Endothelial cell of umbilical vein (primary cell): ENCODE measurements at regions not wholly inside any gene's neighbourhood (a gene's known extent, or its start where the extent isn't known, plus 50 kb on each side); places are given as distances from the start of the nearest gene placed in this dataset.
A peak's percentile ranks its signal among the peaks of the same experiment; 100 is the strongest.

ENCODE experiments used
- BruUV-seq: library from RNA; stranded (reverse); fragments of 400-500 nt; replicated peaks from 2 replicates; lab custom pipeline; 2021; lab: Mats Ljungman, UMichigan
- CTCF ChIA-PET: fragments of 300-600, 350-600 bp; sonication (Branson Sonifier 250); formaldehyde crosslinking; loops from one replicate; lab custom pipeline; 2021; ENCODE audit warnings: antibody characterized with exemption, inconsistent platforms; lab: Charles Lee
- POLR2A ChIA-PET: fragments of 300-600, 350-600 bp; sonication (Branson Sonifier 250); formaldehyde crosslinking; loops from one replicate; lab custom pipeline; 2021; ENCODE audit warnings: antibody characterized with exemption, inconsistent platforms; lab: Charles Lee
- DNase-seq: peaks from one replicate; pipeline ENCODE4 v3.0.0-alpha.2; 2011; ENCODE audit warnings: low read depth, low spot score
- FAIRE-seq: peaks from 2 replicates; lab custom pipeline; 2011; peaks lifted over from hg19 to GRCh38; lab: Jason Lieb, UNC
- H2AFZ ChIP-seq: 2 replicates; pipeline ENCODE4 v1.6.0; 2012; ENCODE audit warnings: low read depth, low read length, control low read depth, inconsistent platforms
- H3K27ac ChIP-seq: 2 replicates; pipeline ENCODE4 v1.5.1; 2011; ENCODE audit warnings: low read depth, mild to moderate bottlenecking, control low read depth, low read length, moderate library complexity; ENCODE audit not compliant: insufficient read depth
- H3K27me3 ChIP-seq, 2 experiments: 2 replicates each; pipeline versions ENCODE4 v1.6.0 to v1.6.1; 2011; ENCODE audit warnings: low read length in 2 of 2, mixed read lengths in 1 of 2; ENCODE audit not compliant: control insufficient read depth in 2 of 2, insufficient read depth in 2 of 2
- H3K36me3 ChIP-seq, 2 experiments: 2 replicates in 1 of 2; 3 replicates in 1 of 2; pipeline ENCODE4 v1.5.1; 2011; ENCODE audit warnings: low read length in 2 of 2, mild to moderate bottlenecking in 1 of 2, moderate library complexity in 1 of 2; ENCODE audit not compliant: control insufficient read depth in 2 of 2, insufficient read depth in 2 of 2; ENCODE audit errors: extremely low read depth in 1 of 2
- H3K4me1 ChIP-seq: 3 replicates; pipeline ENCODE4 v1.5.1; 2011; ENCODE audit warnings: mild to moderate bottlenecking, low read length; ENCODE audit not compliant: control insufficient read depth, insufficient read depth; ENCODE audit errors: extremely low read depth
- H3K4me2 ChIP-seq: 2 replicates; pipeline ENCODE4 v1.6.1; 2011; ENCODE audit warnings: low read length, control low read depth, mixed read lengths; ENCODE audit not compliant: insufficient read depth
- H3K4me3 ChIP-seq, 3 experiments: fragments of 200-600 bp in 1 of 3; sonication (generic), shearing (Covaris generic) in 1 of 3; replicated peaks in 1 of 3; 2 replicates each; pipeline ENCODE4 v1.5.1; 2011 to 2016; ENCODE audit warnings: control low read depth in 3 of 3, low read length in 3 of 3, mild to moderate bottlenecking in 2 of 3, inconsistent platforms in 1 of 3, low read depth in 1 of 3, moderate library complexity in 1 of 3; ENCODE audit not compliant: insufficient read depth in 1 of 3
- H3K79me2 ChIP-seq: 2 replicates; pipeline ENCODE4 v1.6.0; 2012; ENCODE audit warnings: low read length, inconsistent platforms; ENCODE audit not compliant: control insufficient read depth, insufficient read depth
- H3K9ac ChIP-seq: replicated peaks from 2 replicates; pipeline ENCODE3; 2011; ENCODE audit warnings: low read length, control low read depth; ENCODE audit not compliant: insufficient read depth; ENCODE audit errors: extremely low read depth
- H3K9me1 ChIP-seq: replicated peaks from 3 replicates; pipeline ENCODE4 v1.6.0; 2011; ENCODE audit warnings: mild to moderate bottlenecking, low read length; ENCODE audit not compliant: control insufficient read depth, insufficient read depth; ENCODE audit errors: extremely low read depth
- H3K9me3 ChIP-seq: replicated peaks from 2 replicates; pipeline ENCODE4 v1.5.1; 2012; ENCODE audit warnings: low read length, inconsistent platforms; ENCODE audit not compliant: control insufficient read depth, insufficient read depth
- H4K20me1 ChIP-seq: replicated peaks from 2 replicates; pipeline ENCODE3; 2011; ENCODE audit warnings: mild to moderate bottlenecking, low read length; ENCODE audit not compliant: control insufficient read depth, insufficient read depth; ENCODE audit errors: extremely low read depth
- EZH2 ChIP-seq: IDR thresholded peaks from 2 replicates; pipeline ENCODE4 v1.6.1; 2012; ENCODE audit warnings: borderline replicate concordance, low read depth, mild to moderate bottlenecking, moderate library complexity, low read length, inconsistent platforms; ENCODE audit not compliant: severe bottlenecking
- FOS ChIP-seq: IDR thresholded peaks from 2 replicates; pipeline ENCODE4 v1.6.1; 2011; ENCODE audit warnings: mild to moderate bottlenecking, low read length, moderate library complexity, borderline replicate concordance; ENCODE audit not compliant: insufficient read depth
- GATA2 ChIP-seq: IDR thresholded peaks from 2 replicates; pipeline ENCODE4 v1.7.0; 2011; ENCODE audit warnings: low read depth, mild to moderate bottlenecking, moderate library complexity, mixed read lengths, low read length; ENCODE audit not compliant: insufficient read length, insufficient read depth
- JUN ChIP-seq: IDR thresholded peaks from 2 replicates; pipeline ENCODE4 v1.6.1; 2011; ENCODE audit warnings: borderline replicate concordance, low read depth; ENCODE audit not compliant: insufficient read length, insufficient read depth
- MYC ChIP-seq: IDR thresholded peaks from one replicate; pipeline ENCODE4 v1.6.1; 2011; ENCODE audit warnings: mild to moderate bottlenecking, low read depth, low read length
- POLR2A ChIP-seq: IDR thresholded peaks from 2 replicates; pipeline ENCODE4 v1.6.1; 2012; ENCODE audit warnings: low read depth, mild to moderate bottlenecking, control low read depth, low read length
- POLR2AphosphoS5 ChIP-seq: IDR thresholded peaks from 2 replicates; pipeline ENCODE4 v1.6.1; 2012; ENCODE audit warnings: low read depth, mild to moderate bottlenecking, control low read depth, low read length, moderate library complexity; ENCODE audit not compliant: insufficient read depth
- dilution Hi-C: fragments of 300-500 bp; cut with MboI; formaldehyde crosslinking; loops from one replicate; pipeline ENCODE4 v1.15.0; 2019; ENCODE audit warnings: low sequenced_read_pairs; ENCODE audit not compliant: extremely low pct_ligation_motif_present
- intact Hi-C: fragments of 100-400 bp; cut with micrococcal nuclease; formaldehyde crosslinking; loops from one replicate; pipeline ENCODE4 v1.10.0; 2022
- TF ChIP-seq, protein P1 (sequence below): IDR thresholded peaks from 2 replicates; pipeline ENCODE4 v1.6.1; 2011; ENCODE audit not compliant: insufficient read depth, insufficient read length
- TF ChIP-seq, protein P2 (sequence below), 2 donors: IDR thresholded peaks; 1 replicate in 1 of 2; 2 replicates in 1 of 2; pipeline ENCODE4 v1.5.1; 2011; ENCODE audit warnings: low read length in 2 of 2, mild to moderate bottlenecking in 2 of 2, moderate library complexity in 2 of 2, control low read depth in 1 of 2, inconsistent platforms in 1 of 2, low read depth in 1 of 2; ENCODE audit not compliant: insufficient read depth in 1 of 2; ENCODE audit errors: extremely low read depth in 1 of 2

- no peaks in the 10 kb centered on the region for H3K36me3 ChIP-seq
- no TSS peak for BruUV-seq
- no peak overlapping the region for H3K4me3 ChIP-seq
- no peaks in the 10 kb centered on the region for H3K9me3 ChIP-seq
- H4K20me1 ChIP-seq = no peaks in the 10 kb centered on the region
- H3K4me1 ChIP-seq = peaks cover 18% of the 10 kb centered on the region
- TF ChIP-seq POLR2AphosphoS5 (no peak), EZH2 (no peak), POLR2A (no peak), FOS (no peak), GATA2 (no peak), MYC (no peak), JUN (no peak)
- TF ChIP-seq, protein P1, sequence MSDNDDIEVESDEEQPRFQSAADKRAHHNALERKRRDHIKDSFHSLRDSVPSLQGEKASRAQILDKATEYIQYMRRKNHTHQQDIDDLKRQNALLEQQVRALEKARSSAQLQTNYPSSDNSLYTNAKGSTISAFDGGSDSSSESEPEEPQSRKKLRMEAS = no peak
- TF ChIP-seq, protein P2, sequence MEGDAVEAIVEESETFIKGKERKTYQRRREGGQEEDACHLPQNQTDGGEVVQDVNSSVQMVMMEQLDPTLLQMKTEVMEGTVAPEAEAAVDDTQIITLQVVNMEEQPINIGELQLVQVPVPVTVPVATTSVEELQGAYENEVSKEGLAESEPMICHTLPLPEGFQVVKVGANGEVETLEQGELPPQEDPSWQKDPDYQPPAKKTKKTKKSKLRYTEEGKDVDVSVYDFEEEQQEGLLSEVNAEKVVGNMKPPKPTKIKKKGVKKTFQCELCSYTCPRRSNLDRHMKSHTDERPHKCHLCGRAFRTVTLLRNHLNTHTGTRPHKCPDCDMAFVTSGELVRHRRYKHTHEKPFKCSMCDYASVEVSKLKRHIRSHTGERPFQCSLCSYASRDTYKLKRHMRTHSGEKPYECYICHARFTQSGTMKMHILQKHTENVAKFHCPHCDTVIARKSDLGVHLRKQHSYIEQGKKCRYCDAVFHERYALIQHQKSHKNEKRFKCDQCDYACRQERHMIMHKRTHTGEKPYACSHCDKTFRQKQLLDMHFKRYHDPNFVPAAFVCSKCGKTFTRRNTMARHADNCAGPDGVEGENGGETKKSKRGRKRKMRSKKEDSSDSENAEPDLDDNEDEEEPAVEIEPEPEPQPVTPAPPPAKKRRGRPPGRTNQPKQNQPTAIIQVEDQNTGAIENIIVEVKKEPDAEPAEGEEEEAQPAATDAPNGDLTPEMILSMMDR (IDR thresholded peaks at IDR 0.05; ENCODE audit: extremely low read depth in 1 of 2, insufficient read depth in 1 of 2, low read depth in 1 of 2, low read length in 2 of 2) = no peak
- FAIRE-seq (no peak), DNase-seq (no peak)
- POLR2A ChIA-PET = no interaction called here
- H3K9me1 ChIP-seq = no peaks in the 10 kb centered on the region
- dilution Hi-C loops (no loop called here), intact Hi-C loops (loop anchor here (10.0 kb wide), 1 partner anchor 72 kb away; no protein-coding TSS in a partner anchor)
- no peak overlapping the region for H3K9ac ChIP-seq
- CTCF ChIA-PET = no interaction called here
- no peak overlapping the region for H3K4me2 ChIP-seq
- no peaks in the 10 kb centered on the region for H3K27me3 ChIP-seq
- peak overlapping the region; percentile 66 for H3K27ac ChIP-seq
- no peaks in the 10 kb centered on the region for H3K79me2 ChIP-seq
- H2AFZ ChIP-seq = peak overlapping the region; percentile 75
Observed at GRCh38 chr1:121586369-121587229, 401.8 kb downstream of the SRGAP2C start.
